OCI-LY7 (cell line): ENCODE measurements at regions not wholly inside any gene's neighbourhood (a gene's known extent, or its start where the extent isn't known, plus 50 kb on each side); places are given as distances from the start of the nearest gene placed in this dataset.

Experiments
- EZH2phosphoT487 ChIP-seq: fragments of 200-600 bp; sonication (generic); IDR thresholded peaks from 2 replicates; pipeline ENCODE4 v1.6.1; 2018; ENCODE audit warnings: low read depth, borderline replicate concordance, mild to moderate bottlenecking, mixed run types, antibody characterized with exemption, low read length, moderate library complexity, mixed read lengths
- TF ChIP-seq, protein P1 (sequence below): fragments of 200-600 bp; sonication (generic); conservative IDR thresholded peaks from 2 replicates; pipeline ENCODE4 v1.5.1; 2014; ENCODE audit warnings: mild to moderate bottlenecking, antibody characterized with exemption, low read length, moderate library complexity, mixed read lengths

DNA sequence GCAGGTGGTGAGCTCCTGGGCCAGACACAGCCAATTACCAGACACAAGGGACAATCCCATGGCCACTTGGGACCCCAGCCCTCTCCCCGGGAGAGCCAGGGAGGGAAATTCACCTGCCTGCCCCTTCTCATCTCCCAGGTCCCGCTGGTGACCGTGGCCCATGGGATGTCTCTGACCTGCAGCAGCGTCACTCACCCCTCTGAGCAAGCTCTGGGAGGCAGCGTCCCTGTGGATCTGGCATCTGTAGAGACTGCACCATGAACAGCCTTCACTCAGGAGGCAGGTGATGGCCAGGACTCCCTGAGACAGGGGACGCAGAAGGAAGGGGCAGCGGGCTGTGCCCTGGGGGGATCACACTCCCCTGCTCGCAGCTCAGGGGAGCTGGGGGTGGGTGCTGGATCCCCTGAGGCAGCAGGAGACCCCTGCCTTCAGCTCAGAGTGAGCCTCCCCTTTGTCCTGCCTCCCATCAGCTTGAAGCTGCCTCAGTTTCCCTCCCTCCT, 90.8 kb downstream of the FOXL3 start:
- TF ChIP-seq, protein P1, sequence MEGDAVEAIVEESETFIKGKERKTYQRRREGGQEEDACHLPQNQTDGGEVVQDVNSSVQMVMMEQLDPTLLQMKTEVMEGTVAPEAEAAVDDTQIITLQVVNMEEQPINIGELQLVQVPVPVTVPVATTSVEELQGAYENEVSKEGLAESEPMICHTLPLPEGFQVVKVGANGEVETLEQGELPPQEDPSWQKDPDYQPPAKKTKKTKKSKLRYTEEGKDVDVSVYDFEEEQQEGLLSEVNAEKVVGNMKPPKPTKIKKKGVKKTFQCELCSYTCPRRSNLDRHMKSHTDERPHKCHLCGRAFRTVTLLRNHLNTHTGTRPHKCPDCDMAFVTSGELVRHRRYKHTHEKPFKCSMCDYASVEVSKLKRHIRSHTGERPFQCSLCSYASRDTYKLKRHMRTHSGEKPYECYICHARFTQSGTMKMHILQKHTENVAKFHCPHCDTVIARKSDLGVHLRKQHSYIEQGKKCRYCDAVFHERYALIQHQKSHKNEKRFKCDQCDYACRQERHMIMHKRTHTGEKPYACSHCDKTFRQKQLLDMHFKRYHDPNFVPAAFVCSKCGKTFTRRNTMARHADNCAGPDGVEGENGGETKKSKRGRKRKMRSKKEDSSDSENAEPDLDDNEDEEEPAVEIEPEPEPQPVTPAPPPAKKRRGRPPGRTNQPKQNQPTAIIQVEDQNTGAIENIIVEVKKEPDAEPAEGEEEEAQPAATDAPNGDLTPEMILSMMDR = no peak
- TF ChIP-seq EZH2phosphoT487 = no peak
